GM23248 (cell line): ENCODE measurements at regions not wholly inside any gene's neighbourhood (a gene's known extent, or its start where the extent isn't known, plus 50 kb on each side); places are given as distances from the start of the nearest gene placed in this dataset.

Experiments used
- DNase-seq: peaks from one replicate; pipeline ENCODE4 v3.0.0-alpha.2; 2015
- H2AFZ ChIP-seq: fragments of 200-600 bp; sonication (generic); 2 replicates; pipeline ENCODE4 v1.6.1; 2016; ENCODE audit warnings: antibody characterized with exemption
- H3F3A ChIP-seq: fragments of 200-600 bp; sonication (generic); 2 replicates; pipeline ENCODE4 v1.6.1; 2016; ENCODE audit warnings: mild to moderate bottlenecking, antibody characterized with exemption, mixed run types; ENCODE audit not compliant: insufficient read depth
- H3K27ac ChIP-seq: fragments of 200-600 bp; sonication (generic); 2 replicates; pipeline ENCODE4 v1.5.1; 2016; ENCODE audit warnings: mild to moderate bottlenecking
- H3K27me3 ChIP-seq: fragments of 200-600 bp; sonication (generic); replicated peaks from 2 replicates; pipeline ENCODE4 v1.6.1; 2016; ENCODE audit warnings: mild to moderate bottlenecking; ENCODE audit not compliant: insufficient read depth
- H3K36me3 ChIP-seq: fragments of 200-600 bp; sonication (generic); 2 replicates; pipeline ENCODE4 v1.6.1; 2016; ENCODE audit warnings: low read depth, mild to moderate bottlenecking
- H3K4me1 ChIP-seq: fragments of 200-600 bp; sonication (generic); 2 replicates; pipeline ENCODE4 v1.6.1; 2016; ENCODE audit warnings: mild to moderate bottlenecking; ENCODE audit not compliant: insufficient read depth
- H3K4me2 ChIP-seq: fragments of 200-600 bp; sonication (generic); one replicate; pipeline ENCODE4 v1.6.1; 2016; ENCODE audit warnings: mild to moderate bottlenecking; ENCODE audit not compliant: unreplicated experiment
- H3K4me3 ChIP-seq: fragments of 200-600 bp; sonication (generic); 2 replicates; pipeline ENCODE4 v1.5.1; 2016; ENCODE audit warnings: mild to moderate bottlenecking
- H3K79me2 ChIP-seq: fragments of 200-600 bp; sonication (generic); 2 replicates; pipeline ENCODE4 v1.6.1; 2016; ENCODE audit warnings: mild to moderate bottlenecking; ENCODE audit not compliant: insufficient read depth
- H3K9ac ChIP-seq: fragments of 200-600 bp; sonication (generic); 2 replicates; pipeline ENCODE4 v1.6.1; 2016; ENCODE audit warnings: mild to moderate bottlenecking
- H3K9me2 ChIP-seq: fragments of 200-600 bp; sonication (generic); 2 replicates; pipeline ENCODE4 v1.6.1; 2016; ENCODE audit warnings: mixed run types, mild to moderate bottlenecking, moderate library complexity; ENCODE audit not compliant: insufficient read depth
- H3K9me3 ChIP-seq: fragments of 200-600 bp; sonication (generic); one replicate; pipeline ENCODE4 v1.6.1; 2017; ENCODE audit warnings: low read depth
- H4K20me1 ChIP-seq: fragments of 200-600 bp; sonication (generic); 2 replicates; pipeline ENCODE4 v1.6.0; 2016; ENCODE audit not compliant: insufficient read depth
- EZH2 ChIP-seq: fragments of 200-600 bp; sonication (generic); IDR thresholded peaks from 2 replicates; pipeline ENCODE4 v1.6.1; 2018; ENCODE audit warnings: antibody characterized with exemption, mild to moderate bottlenecking; ENCODE audit not compliant: insufficient read depth, poor library complexity, severe bottlenecking
- EZH2phosphoT487 ChIP-seq: fragments of 200-600 bp; sonication (generic); IDR thresholded peaks from 2 replicates; pipeline ENCODE4 v1.6.1; 2018; ENCODE audit warnings: antibody characterized with exemption, moderate library complexity, mild to moderate bottlenecking, low read depth; ENCODE audit not compliant: insufficient read depth
- WGBS, 2 experiments: methylation state at CpG; one replicate each; pipeline ENCODE4 v1.1.6; 2015 to 2017; ENCODE audit warnings: low lambda C conversion rate in 2 of 2, low coverage in 1 of 2; ENCODE audit errors: missing lambda C conversion rate in 2 of 2; 5-methylcytosine and 5-hydroxymethylcytosine counted together
- in situ Hi-C: fragments of 300-500 bp; cut with MboI; formaldehyde crosslinking; loops from 2 replicates; pipeline ENCODE4 v1.15.0; 2020

DNA sequence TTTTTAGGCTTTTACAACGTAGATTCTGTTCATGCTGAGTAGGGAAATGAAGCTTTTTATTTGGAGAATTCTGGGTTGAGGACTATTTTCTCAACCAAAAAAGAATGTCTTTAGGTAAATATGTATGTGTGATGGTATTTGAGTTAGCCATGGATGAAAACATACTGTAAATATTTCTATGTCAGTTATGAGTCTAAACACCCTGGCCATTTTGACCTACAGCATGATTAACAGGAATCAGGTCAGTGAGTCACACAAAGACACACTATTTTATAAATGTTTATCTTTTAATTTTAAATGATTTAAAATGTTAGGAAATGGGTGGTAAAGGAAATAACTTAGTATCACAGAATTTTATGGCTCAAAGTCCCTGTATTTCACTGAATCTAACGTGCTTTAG lies 851.7 kb upstream of the MAP3K7 start:
- Histone ChIP-seq H3K4me1 (no peaks in the 10 kb centered on the region), H3K79me2 (no peaks in the 10 kb centered on the region), H3K36me3 (no peaks in the 10 kb centered on the region), H2AFZ (no peak overlapping the region), H3K4me2 (no peak overlapping the region), H3F3A (no peaks in the 10 kb centered on the region), H3K27ac (no peak overlapping the region), H3K9me3 (no peaks in the 10 kb centered on the region), H3K27me3 (no peaks in the 10 kb centered on the region), H3K9ac (no peak overlapping the region), H3K9me2 (no peaks in the 10 kb centered on the region), H3K4me3 (no peak overlapping the region), H4K20me1 (no peaks in the 10 kb centered on the region)
- DNase-seq, result no peak
- WGBS, 2 experiments, result 2 to 4% methylated on average over 2 of the region's 2 CpGs
- TF ChIP-seq EZH2phosphoT487, result no peak
- TF ChIP-seq EZH2, result no peak
- in situ Hi-C loops, result no loop called here

DNA sequence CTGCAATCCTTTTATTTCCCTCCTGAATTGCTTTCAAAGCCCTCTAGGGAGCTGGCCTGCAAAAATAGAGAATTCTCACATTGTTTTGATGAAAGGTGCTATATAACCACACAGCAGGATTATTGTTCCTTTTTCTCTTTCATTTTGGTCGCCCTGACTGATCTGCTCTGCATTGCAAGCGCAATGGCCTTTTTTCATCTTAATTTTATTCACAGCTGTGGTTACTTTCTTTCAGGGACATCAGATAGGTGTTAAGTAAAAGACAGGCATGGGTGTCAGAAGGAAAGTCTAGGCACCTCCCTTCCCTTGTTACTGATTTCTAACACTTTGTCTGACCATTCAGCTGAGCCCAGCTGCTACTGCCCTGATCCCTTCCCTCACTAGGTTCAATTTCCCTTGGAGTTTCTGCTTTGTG lies 850.5 kb upstream of the MAP3K7 start:
- Histone ChIP-seq H3K9me3 (no peaks in the 10 kb centered on the region), H2AFZ (no peak overlapping the region), H3K36me3 (no peaks in the 10 kb centered on the region), H3K9me2 (no peaks in the 10 kb centered on the region), H3K4me3 (no peak overlapping the region), H3K27me3 (no peaks in the 10 kb centered on the region), H4K20me1 (no peaks in the 10 kb centered on the region), H3K9ac (no peak overlapping the region), H3K4me1 (no peaks in the 10 kb centered on the region), H3K79me2 (no peaks in the 10 kb centered on the region), H3F3A (no peaks in the 10 kb centered on the region), H3K4me2 (no peak overlapping the region), H3K27ac (no peak overlapping the region)
- in situ Hi-C loops, result no loop called here
- TF ChIP-seq EZH2 (no peak), EZH2phosphoT487 (no peak)
- no peak for DNase-seq
- WGBS, 2 experiments, result 3 to 7% methylated on average over 2 of the region's 2 CpGs

DNA sequence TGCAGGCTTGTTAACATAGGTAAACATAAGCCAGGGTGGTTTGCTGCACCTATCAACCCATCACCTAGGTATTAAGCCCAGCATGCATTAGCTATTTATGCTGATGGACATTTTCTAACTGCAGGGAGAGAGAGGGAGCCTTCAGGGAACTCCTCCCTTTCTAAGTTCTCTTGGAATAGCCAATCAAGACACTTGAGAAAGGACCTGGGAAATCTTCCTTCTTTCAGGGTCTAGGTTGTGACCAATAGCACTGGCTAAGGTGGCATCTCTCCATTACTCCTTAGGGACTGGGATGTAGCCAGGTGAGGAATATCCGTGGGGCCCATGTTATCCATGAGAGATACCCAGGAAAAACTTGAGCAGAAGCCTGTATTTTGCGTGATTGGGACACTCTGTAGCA lies 849.6 kb upstream of the MAP3K7 start:
- in situ Hi-C loops, result no loop called here

DNA sequence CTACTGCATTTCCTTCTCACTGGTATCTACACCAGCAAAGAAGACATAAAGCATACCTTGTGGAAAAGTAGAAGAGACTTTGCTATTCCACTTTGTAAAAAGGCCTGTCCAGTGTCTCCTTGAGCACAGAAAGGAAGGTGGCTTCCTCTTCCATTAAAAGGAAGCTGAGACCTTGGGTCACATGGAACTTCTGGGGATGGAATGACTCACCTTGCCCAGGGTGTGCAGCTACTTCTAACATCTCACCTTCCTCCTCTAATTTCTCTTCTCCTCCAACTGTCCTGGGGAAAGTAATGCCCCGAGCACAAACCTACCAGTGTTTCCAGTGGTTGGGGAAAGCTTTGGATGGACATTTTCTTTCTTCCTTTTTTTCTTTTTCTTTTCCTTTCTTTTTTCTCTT lies 848.8 kb upstream of the MAP3K7 start:
- in situ Hi-C loops, result no loop called here
- no peaks in the 10 kb centered on the region for H3F3A ChIP-seq
- H3K79me2 ChIP-seq, result no peaks in the 10 kb centered on the region
- no peaks in the 10 kb centered on the region for H3K36me3 ChIP-seq
- 7 to 19% methylated on average over 1 of the region's 1 CpG for WGBS, 2 experiments
- H3K27me3 ChIP-seq, result no peaks in the 10 kb centered on the region
- no peak overlapping the region for H3K4me2 ChIP-seq
- TF ChIP-seq EZH2phosphoT487 (no peak), EZH2 (no peak)
- H3K27ac ChIP-seq, result no peak overlapping the region
- no peaks in the 10 kb centered on the region for H3K9me2 ChIP-seq
- H4K20me1 ChIP-seq, result no peaks in the 10 kb centered on the region
- no peaks in the 10 kb centered on the region for H3K9me3 ChIP-seq
- H2AFZ ChIP-seq, result no peak overlapping the region
- no peak overlapping the region for H3K4me3 ChIP-seq
- H3K4me1 ChIP-seq, result no peaks in the 10 kb centered on the region
- no peak for DNase-seq
- H3K9ac ChIP-seq, result no peak overlapping the region

More for the DNA sequence above, 849.6 kb upstream of the MAP3K7 start:
- Histone ChIP-seq H3K79me2 (no peaks in the 10 kb centered on the region), H3K27me3 (no peaks in the 10 kb centered on the region), H3K27ac (no peak overlapping the region), H2AFZ (no peak overlapping the region), H3K4me3 (no peak overlapping the region), H4K20me1 (no peaks in the 10 kb centered on the region), H3K4me2 (no peak overlapping the region), H3F3A (no peaks in the 10 kb centered on the region), H3K9me2 (no peaks in the 10 kb centered on the region), H3K9ac (no peak overlapping the region), H3K9me3 (no peaks in the 10 kb centered on the region), H3K36me3 (no peaks in the 10 kb centered on the region), H3K4me1 (no peaks in the 10 kb centered on the region)
- WGBS, 2 experiments, result 16 to 17% methylated on average over 2 of the region's 2 CpGs
- no peak for DNase-seq
- no peak for TF ChIP-seq EZH2
- no peak for TF ChIP-seq EZH2phosphoT487

DNA sequence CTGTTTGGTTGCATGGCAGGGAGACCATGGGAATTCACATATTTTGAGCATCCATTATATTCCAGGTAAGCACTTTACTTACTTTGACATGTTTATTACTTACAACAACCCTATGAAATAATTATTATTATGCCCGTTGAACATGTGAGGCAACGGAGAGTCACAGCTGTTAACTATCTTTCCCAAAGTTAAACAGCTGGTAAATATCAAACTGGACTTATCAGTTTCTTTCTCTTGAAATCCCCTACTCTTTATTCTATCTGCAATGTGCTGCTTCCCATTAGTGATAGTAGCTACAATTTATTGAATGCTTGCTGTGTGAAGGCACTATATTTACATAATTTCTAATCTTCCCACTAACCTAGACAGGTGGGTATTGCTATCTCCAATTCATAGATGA lies 847.7 kb upstream of the MAP3K7 start:
- Histone ChIP-seq H3K36me3 (no peaks in the 10 kb centered on the region), H3K9ac (no peak overlapping the region), H3K9me2 (no peaks in the 10 kb centered on the region), H2AFZ (no peak overlapping the region), H3K4me1 (no peaks in the 10 kb centered on the region), H3K4me2 (no peak overlapping the region), H3K4me3 (no peak overlapping the region), H3K79me2 (no peaks in the 10 kb centered on the region), H3K27me3 (no peaks in the 10 kb centered on the region), H3K27ac (no peak overlapping the region), H4K20me1 (no peaks in the 10 kb centered on the region), H3F3A (no peaks in the 10 kb centered on the region), H3K9me3 (no peaks in the 10 kb centered on the region)
- 2 to 4% methylated on average over 2 of the region's 2 CpGs for WGBS, 2 experiments
- no peak for DNase-seq
- no peak for TF ChIP-seq EZH2phosphoT487
- TF ChIP-seq EZH2, result no peak
- in situ Hi-C loops, result no loop called here
